Esophagus squamous epithelium (tissue), 5 donors: ENCODE measurements at regions not wholly inside any gene's neighbourhood (a gene's known extent, or its start where the extent isn't known, plus 50 kb on each side); places are given as distances from the start of the nearest gene placed in this dataset.

Source experiments
- DNase-seq: peaks from one replicate; lab custom pipeline; 2025; lab: John Stamatoyannopoulos, UW
- H3K27ac ChIP-seq, 4 donors: fragments of 200-600 bp; sonication (generic); one replicate each; pipeline ENCODE4 v1.5.1; 2016 to 2019; ENCODE audit warnings: mild to moderate bottlenecking in 1 of 4
- H3K27me3 ChIP-seq, 4 donors: fragments of 200-600 bp; sonication (generic); 1 replicate in 3 of 4; 2 replicates in 1 of 4; pipeline versions ENCODE4 v1.5.1 to v1.6.0; 2017 to 2021; ENCODE audit warnings: antibody characterized with exemption in 1 of 4
- H3K36me3 ChIP-seq, 3 donors: fragments of 200-600 bp; sonication (generic); one replicate each; pipeline ENCODE4 v1.5.1; 2016 to 2019
- H3K4me1 ChIP-seq, 3 donors: fragments of 200-600 bp; sonication (generic); one replicate each; pipeline ENCODE4 v1.5.1; 2017 to 2019
- H3K4me3 ChIP-seq, 4 donors: fragments of 200-600 bp; sonication (generic); 1 replicate in 3 of 4; 2 replicates in 1 of 4; pipeline ENCODE4 v1.5.1; 2016 to 2019; ENCODE audit warnings: mild to moderate bottlenecking in 2 of 4, moderate library complexity in 1 of 4
- H3K9me3 ChIP-seq, 3 donors: fragments of 200-600 bp; sonication (generic); one replicate each; pipeline ENCODE4 v1.5.1; 2016 to 2019
- POLR2A ChIP-seq, 4 donors: fragments of 450-650 bp; IDR thresholded peaks; one replicate each; pipeline ENCODE4 v1.6.1; 2017; ENCODE audit warnings: antibody characterized with exemption in 4 of 4, mild to moderate bottlenecking in 4 of 4, moderate library complexity in 3 of 4
- WGBS, 2 donors: methylation state at CpG; one replicate each; pipeline ENCODE4 v1.1.5; 2018; 5-methylcytosine and 5-hydroxymethylcytosine counted together
- intact Hi-C: fragments of 100-400 bp; cut with DNase I; formaldehyde crosslinking; loops from one replicate; pipeline ENCODE4 v1.15.0; 2022
- TF ChIP-seq, protein P1 (sequence below), 6 experiments: fragments of 450-650 bp in 4 of 6; fragments of 200-600 bp in 2 of 6; sonication (generic) in 2 of 6; IDR thresholded peaks; one replicate each; pipeline ENCODE4 v1.5.1; 2016 to 2019; ENCODE audit warnings: antibody characterized with exemption in 6 of 6, mild to moderate bottlenecking in 4 of 6, moderate library complexity in 4 of 6
- donor health status: DM: yes; HTN: yes; CAD: no.

DNA sequence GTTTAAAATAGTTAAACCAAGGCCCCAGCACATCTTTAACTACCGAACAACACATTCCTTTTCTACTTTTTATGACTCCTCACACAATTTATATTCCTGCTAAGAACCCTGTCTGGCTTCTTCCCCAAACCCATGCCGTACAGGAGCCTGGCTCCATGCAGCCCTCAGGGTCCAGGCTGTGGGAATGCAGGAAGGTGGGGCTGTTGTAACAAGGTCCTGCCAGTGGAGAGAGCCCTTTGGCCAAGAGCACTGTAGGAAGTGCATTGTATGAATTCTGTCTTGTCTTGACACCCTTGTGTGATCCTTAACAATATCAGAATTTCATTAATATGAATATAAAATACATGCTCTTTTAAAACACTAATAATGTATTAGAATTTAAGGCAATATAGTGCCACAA, 563.8 kb downstream of the TBL1XR1 start:
- Histone ChIP-seq H3K27me3 (no peaks in the 10 kb centered on the region), H3K4me1 (no peaks in the 10 kb centered on the region), H3K9me3 (no peaks in the 10 kb centered on the region), H3K27ac (no peak overlapping the region), H3K4me3 (no peak overlapping the region), H3K36me3 (no peaks in the 10 kb centered on the region)
- WGBS, 2 donors: 25 to 27% methylated on average over 2 of the region's 2 CpGs
- no peak for TF ChIP-seq POLR2A (IDR thresholded peaks at IDR 0.05)
- TF ChIP-seq, protein P1, sequence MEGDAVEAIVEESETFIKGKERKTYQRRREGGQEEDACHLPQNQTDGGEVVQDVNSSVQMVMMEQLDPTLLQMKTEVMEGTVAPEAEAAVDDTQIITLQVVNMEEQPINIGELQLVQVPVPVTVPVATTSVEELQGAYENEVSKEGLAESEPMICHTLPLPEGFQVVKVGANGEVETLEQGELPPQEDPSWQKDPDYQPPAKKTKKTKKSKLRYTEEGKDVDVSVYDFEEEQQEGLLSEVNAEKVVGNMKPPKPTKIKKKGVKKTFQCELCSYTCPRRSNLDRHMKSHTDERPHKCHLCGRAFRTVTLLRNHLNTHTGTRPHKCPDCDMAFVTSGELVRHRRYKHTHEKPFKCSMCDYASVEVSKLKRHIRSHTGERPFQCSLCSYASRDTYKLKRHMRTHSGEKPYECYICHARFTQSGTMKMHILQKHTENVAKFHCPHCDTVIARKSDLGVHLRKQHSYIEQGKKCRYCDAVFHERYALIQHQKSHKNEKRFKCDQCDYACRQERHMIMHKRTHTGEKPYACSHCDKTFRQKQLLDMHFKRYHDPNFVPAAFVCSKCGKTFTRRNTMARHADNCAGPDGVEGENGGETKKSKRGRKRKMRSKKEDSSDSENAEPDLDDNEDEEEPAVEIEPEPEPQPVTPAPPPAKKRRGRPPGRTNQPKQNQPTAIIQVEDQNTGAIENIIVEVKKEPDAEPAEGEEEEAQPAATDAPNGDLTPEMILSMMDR (IDR thresholded peaks at IDR 0.05): no peak
- no peak for DNase-seq
- intact Hi-C loops: no loop called here

- no peaks in the 10 kb centered on the region for H3K9me3 ChIP-seq
- intact Hi-C loops: no loop called here
- H3K4me3 ChIP-seq: no peak overlapping the region
- H3K27ac ChIP-seq: no peak overlapping the region
- H3K36me3 ChIP-seq: no peaks in the 10 kb centered on the region
- WGBS, 2 donors: 66 to 73% methylated on average over 6 of the region's 6 CpGs
- DNase-seq: no peak
- TF ChIP-seq, protein P1 (IDR thresholded peaks at IDR 0.05): no peak
- TF ChIP-seq POLR2A (IDR thresholded peaks at IDR 0.05): no peak
- no peaks in the 10 kb centered on the region for H3K4me1 ChIP-seq
- no peaks in the 10 kb centered on the region for H3K27me3 ChIP-seq
Observed at GRCh38 chr3:176632925-176633324, 564.4 kb downstream of the TBL1XR1 start.

DNA sequence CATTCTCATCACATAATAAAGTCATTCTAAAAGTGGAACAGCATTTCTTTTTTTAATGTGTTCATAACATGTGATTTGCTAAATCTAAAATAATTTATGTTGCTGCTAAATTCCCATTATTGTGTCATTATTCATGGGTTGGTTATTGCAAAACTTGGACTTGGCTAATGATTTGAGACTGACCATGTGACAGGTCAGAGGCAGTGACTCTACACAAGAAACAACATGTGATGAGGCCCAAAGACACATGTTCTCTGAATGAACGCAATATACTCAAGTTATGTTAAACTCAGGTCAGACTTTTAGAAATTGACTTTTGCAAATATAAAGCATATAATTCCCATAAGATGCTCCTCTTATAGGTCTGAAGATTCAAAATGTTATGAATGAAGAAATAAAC, 566.1 kb downstream of the TBL1XR1 start:
- Histone ChIP-seq H3K27me3 (no peaks in the 10 kb centered on the region), H3K9me3 (no peaks in the 10 kb centered on the region), H3K4me1 (no peaks in the 10 kb centered on the region), H3K36me3 (no peaks in the 10 kb centered on the region), H3K27ac (no peak overlapping the region), H3K4me3 (no peak overlapping the region)
- TF ChIP-seq POLR2A (IDR thresholded peaks at IDR 0.05): no peak
- TF ChIP-seq, protein P1 (IDR thresholded peaks at IDR 0.05): no peak
- WGBS, 2 donors: 81 to 88% methylated on average over 1 of the region's 1 CpG
- intact Hi-C loops: no loop called here
- no peak for DNase-seq

DNA sequence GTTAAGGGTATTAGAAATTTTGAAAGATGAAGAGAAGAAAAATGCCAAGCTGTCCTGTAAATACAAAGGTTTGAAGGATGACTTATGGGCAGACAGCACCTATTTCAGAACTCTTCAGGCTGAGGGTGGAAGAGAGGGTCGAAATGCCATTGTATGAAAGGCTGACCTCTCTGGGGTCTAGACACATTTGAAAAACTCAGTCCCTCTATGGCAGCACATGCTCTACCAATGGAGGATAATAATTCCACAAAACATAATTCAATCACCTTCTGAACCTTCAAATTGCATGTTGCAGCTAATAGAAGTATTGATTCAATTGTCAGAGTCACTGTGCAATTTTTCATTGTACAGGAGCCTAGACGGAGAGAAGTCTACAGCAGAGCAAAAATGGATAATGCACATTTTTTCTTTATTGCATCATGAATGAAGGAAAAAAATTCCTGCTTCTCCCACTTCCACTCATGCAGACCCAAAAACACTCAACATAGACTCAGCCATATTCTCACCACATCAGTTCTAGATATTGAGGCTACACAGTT, 569.1 kb downstream of the TBL1XR1 start:
- Histone ChIP-seq H3K27me3 (no peaks in the 10 kb centered on the region), H3K4me1 (no peaks in the 10 kb centered on the region), H3K36me3 (no peaks in the 10 kb centered on the region), H3K9me3 (no peaks in the 10 kb centered on the region), H3K4me3 (no peak overlapping the region), H3K27ac (no peak overlapping the region)
- 65 to 81% methylated on average over 2 of the region's 2 CpGs for WGBS, 2 donors
- no peak for DNase-seq
- TF ChIP-seq POLR2A (IDR thresholded peaks at IDR 0.05): no peak
- TF ChIP-seq, protein P1 (IDR thresholded peaks at IDR 0.05): no peak
- intact Hi-C loops: no loop called here

DNA sequence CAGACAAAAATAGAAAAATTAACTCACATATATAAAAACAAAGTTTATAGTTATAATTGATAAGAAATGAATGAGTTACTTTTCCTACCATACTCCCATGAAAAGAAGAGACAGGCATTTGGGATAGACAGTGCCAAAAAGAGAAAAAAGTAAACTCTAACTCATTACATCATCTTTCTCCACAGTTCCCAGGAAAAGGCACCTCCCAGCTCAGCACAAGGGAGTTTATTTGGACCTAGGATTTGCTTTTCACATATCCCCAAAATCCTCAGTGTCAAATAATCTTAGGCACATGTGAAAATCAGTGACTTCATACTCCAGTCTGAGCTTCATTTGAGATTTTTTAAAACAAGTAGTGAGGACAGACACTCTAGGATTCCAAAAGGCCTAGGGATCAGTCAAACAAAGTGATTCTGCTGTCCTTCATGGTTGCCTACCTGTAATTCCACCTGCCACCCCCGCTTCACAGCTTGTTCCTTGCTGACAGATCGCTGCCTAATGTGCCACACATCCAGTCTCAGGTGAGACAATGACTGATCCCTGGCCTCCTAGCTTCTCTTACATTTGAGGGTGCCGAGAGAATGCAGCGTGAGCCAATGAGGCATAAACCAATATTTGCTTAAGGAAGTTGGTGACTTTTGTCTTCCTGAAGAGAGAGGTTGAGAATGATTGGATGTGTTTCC, 573.7 kb downstream of the TBL1XR1 start:
- no peaks in the 10 kb centered on the region for H3K27me3 ChIP-seq
- H3K9me3 ChIP-seq: no peaks in the 10 kb centered on the region
- H3K4me1 ChIP-seq: no peaks in the 10 kb centered on the region
- TF ChIP-seq, protein P1 (IDR thresholded peaks at IDR 0.05): no peak
- no peak for TF ChIP-seq POLR2A (IDR thresholded peaks at IDR 0.05)
- no peak overlapping the region for H3K27ac ChIP-seq
- intact Hi-C loops: no loop called here
- WGBS, 2 donors: 59 to 71% methylated on average over 3 to 4 of the region's 4 CpGs
- no peak for DNase-seq
- H3K36me3 ChIP-seq: no peaks in the 10 kb centered on the region
- no peak overlapping the region for H3K4me3 ChIP-seq
